ENCODE measurements at regions not wholly inside any gene's neighbourhood (a gene's known extent, or its start where the extent isn't known, plus 50 kb on each side); places are given as distances from the start of the nearest gene placed in this dataset.

- no peak for TF ChIP-seq HNF4G (IDR thresholded peaks at IDR 0.05; ENCODE audit: borderline replicate concordance, low read depth, low read length)
- no peak for TF ChIP-seq HNF4G (CRISPR knock-in tag; IDR thresholded peaks at IDR 0.05; ENCODE audit: borderline replicate concordance, low read depth)
- no peak for TF ChIP-seq SOX6 (IDR thresholded peaks at IDR 0.05)
- TF ChIP-seq SOX6 (CRISPR knock-in tag; IDR thresholded peaks at IDR 0.05) = no peak
- no peak for TF ChIP-seq E2F5 (CRISPR knock-in tag; conservative IDR thresholded peaks at IDR 0.05)
- TF ChIP-seq ZSCAN31 (CRISPR knock-in tag; IDR thresholded peaks at IDR 0.05; ENCODE audit: low read depth) = no peak; the same call in 1 of the 2 replicates
- no peak for TF ChIP-seq LBX2 (CRISPR knock-in tag; IDR thresholded peaks at IDR 0.05; ENCODE audit: borderline replicate concordance)
- no peak for TF ChIP-seq TIGD3 (CRISPR knock-in tag; IDR thresholded peaks at IDR 0.05; ENCODE audit: borderline replicate concordance)
- no peak for TF ChIP-seq ZNF775 (CRISPR knock-in tag; IDR thresholded peaks at IDR 0.05; ENCODE audit: borderline replicate concordance)
- no peak for TF ChIP-seq SRSF4 (IDR thresholded peaks at IDR 0.05; ENCODE audit: low read depth, low read length, poor library complexity, severe bottlenecking)
- no peak for TF ChIP-seq BRD4 (CRISPR knock-in tag; IDR thresholded peaks at IDR 0.05)
- no peak for TF ChIP-seq ZBTB39 (CRISPR knock-in tag; IDR thresholded peaks at IDR 0.05)
- no peak for TF ChIP-seq ZNF724P (CRISPR knock-in tag; IDR thresholded peaks at IDR 0.05; ENCODE audit: borderline replicate concordance)
- no peak for TF ChIP-seq BRCA1 (CRISPR knock-in tag; IDR thresholded peaks at IDR 0.05)
- TF ChIP-seq HNRNPH1 (optimal IDR thresholded peaks at IDR 0.05; ENCODE audit: low read depth, low read length) = no peak
- no peak for TF ChIP-seq ZNF614 (CRISPR knock-in tag; IDR thresholded peaks at IDR 0.05; ENCODE audit: borderline replicate concordance)
- no peak for TF ChIP-seq AKAP8 (CRISPR knock-in tag; IDR thresholded peaks at IDR 0.05)
- TF ChIP-seq SNRNP70 (IDR thresholded peaks at IDR 0.05; ENCODE audit: low read depth, low read length) = no peak
- 0 out of 2 replicates have a peak, but pooled peaks have one; percentile 24 for TF ChIP-seq MAX (IDR thresholded peaks at IDR 0.05)
- no peak for TF ChIP-seq ZNF354B (CRISPR knock-in tag; IDR thresholded peaks at IDR 0.05)
- TF ChIP-seq PAF1 (CRISPR knock-in tag; IDR thresholded peaks at IDR 0.05) = no peak
- TF ChIP-seq FUBP1 (CRISPR knock-in tag; IDR thresholded peaks at IDR 0.05; ENCODE audit: borderline replicate concordance) = no peak
- no peak for TF ChIP-seq MXI1 (IDR thresholded peaks at IDR 0.05; ENCODE audit: borderline replicate concordance, low read depth, low read length)
- no peak for TF ChIP-seq ZNF720 (CRISPR knock-in tag; IDR thresholded peaks at IDR 0.05)
Observed at GRCh38 chr6:167763056-167763944, 63.4 kb upstream of the AFDN start (continued).
